ENCODE measurements at regions not wholly inside any gene's neighbourhood (a gene's known extent, or its start where the extent isn't known, plus 50 kb on each side); places are given as distances from the start of the nearest gene placed in this dataset.
"Not testable (repeated sequence)": the region's sequence is repeated elsewhere in the genome, so short reads cannot be mapped to it uniquely, and the experiment has no call there.

GRCh38 chr15:70522323-70522966, 240.9 kb downstream of the UACA start:
- no peak for DNase-seq

GRCh38 chr15:70521576-70522322, 241.6 kb downstream of the UACA start:
- DNase-seq: no peak

GRCh38 chr15:70519616-70520015, 243.7 kb downstream of the UACA start:
- DNase-seq: no peak

- no peak for DNase-seq
Measured at GRCh38 chr15:70519004-70519365, 244.4 kb downstream of the UACA start.

GRCh38 chr15:70518201-70519003, 245.0 kb downstream of the UACA start:
- DNase-seq: no peak

GRCh38 chr15:70517194-70517590, 246.2 kb downstream of the UACA start:
- DNase-seq: no peak

- DNase-seq: no peak
Measured at GRCh38 chr15:70516408-70517193, 246.8 kb downstream of the UACA start.

- DNase-seq: no peak
Measured at GRCh38 chr15:70514251-70514650, 249.1 kb downstream of the UACA start.

- no peak for DNase-seq
Measured at GRCh38 chr15:70513819-70514218, 249.5 kb downstream of the UACA start.

- no peak for DNase-seq
Measured at GRCh38 chr15:70512772-70513362, 250.5 kb downstream of the UACA start.

- not testable (repeated sequence) for DNase-seq
Measured at GRCh38 chr15:70511972-70512587, 251.3 kb downstream of the UACA start.

GRCh38 chr15:70510433-70510832, 252.9 kb downstream of the UACA start:
- no peak for DNase-seq

GRCh38 chr15:70509731-70510143, 253.6 kb downstream of the UACA start:
- no peak for DNase-seq

GRCh38 chr15:70509282-70509662, 254.1 kb downstream of the UACA start:
- no peak for DNase-seq

GRCh38 chr15:70508561-70509281, 254.6 kb downstream of the UACA start:
- DNase-seq: no peak

GRCh38 chr15:70507772-70508371, 255.5 kb downstream of the UACA start:
- no peak for DNase-seq

- no peak for DNase-seq
Measured at GRCh38 chr15:70505936-70506912, 257.1 kb downstream of the UACA start.

GRCh38 chr15:70505411-70505919, 257.9 kb downstream of the UACA start:
- no peak for DNase-seq

- no peak for DNase-seq
Measured at GRCh38 chr15:70504988-70505387, 258.4 kb downstream of the UACA start.
